ENCODE measurements at regions not wholly inside any gene's neighbourhood (a gene's known extent, or its start where the extent isn't known, plus 50 kb on each side); places are given as distances from the start of the nearest gene placed in this dataset.

DNA sequence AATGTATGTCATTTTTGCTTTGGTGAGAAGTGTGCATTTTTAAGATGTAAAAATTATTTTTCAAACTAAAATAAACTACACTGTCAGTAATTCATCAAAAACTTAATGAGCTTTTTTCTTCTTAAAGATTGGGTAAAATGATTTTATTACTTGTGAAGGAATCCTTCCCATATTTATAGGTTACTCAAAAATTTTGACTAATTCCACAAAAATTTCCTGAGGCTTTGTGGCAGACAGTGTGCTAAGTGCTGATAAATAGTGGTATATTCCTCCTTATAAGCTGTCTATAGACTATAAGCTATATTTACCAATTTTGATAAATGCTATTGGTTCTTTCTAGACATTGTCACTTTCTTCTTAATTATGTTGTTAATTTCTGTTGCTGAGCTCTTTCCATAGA is 284.5 kb upstream of the SEMA6D start:
- TF ChIP-seq ARID4B (CRISPR knock-in tag; IDR thresholded peaks at IDR 0.05; ENCODE audit: borderline replicate concordance) = no peak
- TF ChIP-seq, protein P1, sequence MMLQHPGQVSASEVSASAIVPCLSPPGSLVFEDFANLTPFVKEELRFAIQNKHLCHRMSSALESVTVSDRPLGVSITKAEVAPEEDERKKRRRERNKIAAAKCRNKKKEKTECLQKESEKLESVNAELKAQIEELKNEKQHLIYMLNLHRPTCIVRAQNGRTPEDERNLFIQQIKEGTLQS (CRISPR knock-in tag; conservative IDR thresholded peaks at IDR 0.05) = no peak
- no peak for TF ChIP-seq JUN (CRISPR knock-in tag; IDR thresholded peaks at IDR 0.05)
- no peak for TF ChIP-seq CTCF (IDR thresholded peaks at IDR 0.05)
- TF ChIP-seq ZNF423 (CRISPR knock-in tag; IDR thresholded peaks at IDR 0.05) = no peak
- no peak for TF ChIP-seq NFYB (CRISPR knock-in tag; conservative IDR thresholded peaks at IDR 0.05; ENCODE audit: low read depth)
- TF ChIP-seq, protein P2, sequence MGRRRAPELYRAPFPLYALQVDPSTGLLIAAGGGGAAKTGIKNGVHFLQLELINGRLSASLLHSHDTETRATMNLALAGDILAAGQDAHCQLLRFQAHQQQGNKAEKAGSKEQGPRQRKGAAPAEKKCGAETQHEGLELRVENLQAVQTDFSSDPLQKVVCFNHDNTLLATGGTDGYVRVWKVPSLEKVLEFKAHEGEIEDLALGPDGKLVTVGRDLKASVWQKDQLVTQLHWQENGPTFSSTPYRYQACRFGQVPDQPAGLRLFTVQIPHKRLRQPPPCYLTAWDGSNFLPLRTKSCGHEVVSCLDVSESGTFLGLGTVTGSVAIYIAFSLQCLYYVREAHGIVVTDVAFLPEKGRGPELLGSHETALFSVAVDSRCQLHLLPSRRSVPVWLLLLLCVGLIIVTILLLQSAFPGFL (CRISPR knock-in tag; IDR thresholded peaks at IDR 0.05; ENCODE audit: borderline replicate concordance) = no peak
- TF ChIP-seq CBFB (CRISPR knock-in tag; IDR thresholded peaks at IDR 0.05; ENCODE audit: low read depth) = no peak
- no peak for TF ChIP-seq ZNF138 (CRISPR knock-in tag; conservative IDR thresholded peaks at IDR 0.05)

All from WTC11 (cell line).